GM23338 (cell line): ENCODE measurements at regions not wholly inside any gene's neighbourhood (a gene's known extent, or its start where the extent isn't known, plus 50 kb on each side); places are given as distances from the start of the nearest gene placed in this dataset.

Experiments
- ATAC-seq: fragments of 200-7000 bp; cut with Tn5 transposase; 3 replicates; pipeline ENCODE4 v1.9.1; 2020
- DNase-seq: peaks from one replicate; pipeline ENCODE4 v3.0.0-alpha.2; 2015; ENCODE audit warnings: low spot score
- H2AFZ ChIP-seq: fragments of 200-600 bp; sonication (generic); 2 replicates; pipeline ENCODE4 v1.8.0; 2016; ENCODE audit warnings: antibody characterized with exemption, mild to moderate bottlenecking, moderate library complexity
- H3F3A ChIP-seq: fragments of 200-600 bp; sonication (generic); replicated peaks from 2 replicates; pipeline ENCODE4 v1.8.0; 2017; ENCODE audit warnings: antibody characterized with exemption, mixed run types, low read depth
- H3K27ac ChIP-seq: fragments of 200-600 bp; sonication (generic); 2 replicates; pipeline ENCODE4 v1.6.1; 2016; ENCODE audit warnings: low read depth
- H3K27me3 ChIP-seq: fragments of 200-600 bp; sonication (generic); 2 replicates; pipeline ENCODE4 v1.8.0; 2016; ENCODE audit warnings: mild to moderate bottlenecking, mixed run types, moderate library complexity; ENCODE audit not compliant: insufficient read depth
- H3K36me3 ChIP-seq: fragments of 200-600 bp; sonication (generic); 2 replicates; pipeline ENCODE4 v1.8.0; 2016; ENCODE audit warnings: mild to moderate bottlenecking; ENCODE audit not compliant: insufficient read depth
- H3K4me1 ChIP-seq: fragments of 200-600 bp; sonication (generic); 2 replicates; pipeline ENCODE4 v1.8.0; 2016; ENCODE audit warnings: mild to moderate bottlenecking, moderate library complexity; ENCODE audit not compliant: insufficient read depth
- H3K4me2 ChIP-seq: fragments of 200-600 bp; sonication (generic); 2 replicates; pipeline ENCODE4 v1.7.1; 2017; ENCODE audit warnings: mixed run types
- H3K4me3 ChIP-seq: fragments of 200-600 bp; sonication (generic); 2 replicates; pipeline ENCODE4 v1.6.1; 2016; ENCODE audit warnings: mixed run types
- H3K79me2 ChIP-seq: fragments of 200-600 bp; sonication (generic); replicated peaks from 2 replicates; pipeline ENCODE4 v1.8.0; 2017; ENCODE audit warnings: mild to moderate bottlenecking; ENCODE audit not compliant: insufficient read depth
- H3K9me2 ChIP-seq: fragments of 200-600 bp; sonication (generic); 2 replicates; pipeline ENCODE4 v1.8.0; 2017; ENCODE audit not compliant: insufficient read depth
- H4K20me1 ChIP-seq: fragments of 200-600 bp; sonication (generic); replicated peaks from 2 replicates; pipeline ENCODE4 v1.8.0; 2017; ENCODE audit warnings: mild to moderate bottlenecking; ENCODE audit not compliant: insufficient read depth
- H3K27ac Mint-ChIP-seq: 2 replicates; pipeline ENCODE4 v1.8.0; 2020; ENCODE audit warnings: inconsistent platforms, mild to moderate bottlenecking, moderate library complexity, mixed read lengths
- H3K27me3 Mint-ChIP-seq: 3 replicates; pipeline ENCODE4 v1.8.0; 2022; ENCODE audit warnings: low read depth, mild to moderate bottlenecking, moderate library complexity, mixed read lengths, inconsistent platforms; ENCODE audit not compliant: insufficient read depth, poor library complexity
- H3K36me3 Mint-ChIP-seq: 3 replicates; pipeline ENCODE4 v1.8.0; 2021; ENCODE audit warnings: low read depth, mild to moderate bottlenecking, inconsistent platforms, moderate library complexity, mixed read lengths
- H3K4me1 Mint-ChIP-seq: 3 replicates; pipeline ENCODE4 v1.8.0; 2020; ENCODE audit warnings: mild to moderate bottlenecking, inconsistent platforms, mixed read lengths
- H3K4me3 Mint-ChIP-seq: 3 replicates; pipeline ENCODE4 v1.8.0; 2021; ENCODE audit warnings: moderate library complexity, mild to moderate bottlenecking, inconsistent platforms, mixed read lengths
- H3K9me3 Mint-ChIP-seq: 3 replicates; pipeline ENCODE4 v1.8.0; 2020; ENCODE audit warnings: moderate library complexity, mild to moderate bottlenecking, inconsistent platforms, mixed read lengths
- ETS1 ChIP-seq: IDR thresholded peaks from 2 replicates; pipeline ENCODE4 v1.6.1; 2016; ENCODE audit warnings: antibody characterized with exemption
- EZH2 ChIP-seq: fragments of 200-600 bp; sonication (generic); IDR thresholded peaks from one replicate; pipeline ENCODE4 v1.8.0; 2017; ENCODE audit warnings: antibody characterized with exemption, mild to moderate bottlenecking, low read depth; ENCODE audit not compliant: unreplicated experiment
- JUNB ChIP-seq: IDR thresholded peaks from one replicate; pipeline ENCODE4 v1.6.1; 2016; ENCODE audit warnings: antibody characterized with exemption; ENCODE audit not compliant: unreplicated experiment
- POLR2AphosphoS5 ChIP-seq: IDR thresholded peaks from 2 replicates; pipeline ENCODE4 v1.6.1; 2016; ENCODE audit warnings: antibody characterized with exemption, low read depth
- REST ChIP-seq: IDR thresholded peaks from one replicate; pipeline ENCODE4 v1.6.1; 2018; ENCODE audit warnings: antibody characterized with exemption; ENCODE audit not compliant: unreplicated experiment
- STAT1 ChIP-seq: IDR thresholded peaks from one replicate; pipeline ENCODE4 v1.6.1; 2016; ENCODE audit warnings: antibody characterized with exemption; ENCODE audit not compliant: unreplicated experiment
- ZNF114 ChIP-seq: fragments of 250-450 bp; sonication (Bioruptor Pico); IDR thresholded peaks from 2 replicates; pipeline ENCODE4 v1.5.0; 2020; ENCODE audit warnings: mild to moderate bottlenecking, moderate library complexity
- ZNF331 ChIP-seq: fragments of 250-450 bp; sonication (Bioruptor Pico); IDR thresholded peaks from 2 replicates; pipeline ENCODE4 v1.5.0; 2020; ENCODE audit warnings: low read depth, mild to moderate bottlenecking, moderate library complexity
- ZNF462 ChIP-seq: fragments of 250-450 bp; sonication (Bioruptor Pico); IDR thresholded peaks from 2 replicates; pipeline ENCODE4 v1.5.0; 2020; ENCODE audit warnings: mild to moderate bottlenecking, moderate library complexity

- TF ChIP-seq REST: no peak
- no peak for TF ChIP-seq ZNF114 (CRISPR knock-in tag)
- TF ChIP-seq ETS1: no peak
- no peak for TF ChIP-seq JUNB
- no peak for TF ChIP-seq STAT1
- no peak for TF ChIP-seq EZH2
- TF ChIP-seq POLR2AphosphoS5: no peak
- no peak for TF ChIP-seq ZNF462 (CRISPR knock-in tag)
- no peak for TF ChIP-seq ZNF331 (CRISPR knock-in tag)
- Mint-ChIP-seq H3K9me3 (peaks cover 20% of the 10 kb centered on the region), H3K27me3 (peaks cover 2% of the 10 kb centered on the region), H3K36me3 (peaks cover 7% of the 10 kb centered on the region; the same call in 2 of the 3 replicates), H3K27ac (no peak overlapping the region), H3K4me3 (no peak overlapping the region), H3K4me1 (peaks cover 16% of the 10 kb centered on the region)
- H3K4me2 ChIP-seq: no peak overlapping the region
- H3K27ac ChIP-seq: no peak overlapping the region
- peaks cover 14% of the 10 kb centered on the region; the same call in 1 of the 2 replicates for H3K4me1 ChIP-seq
- peaks cover 21% of the 10 kb centered on the region for H3K27me3 ChIP-seq
- no peaks in the 10 kb centered on the region for H3K36me3 ChIP-seq
- no peak overlapping the region for H3K4me3 ChIP-seq
- no peak overlapping the region for H2AFZ ChIP-seq
- H4K20me1 ChIP-seq: no peaks in the 10 kb centered on the region
- ATAC-seq: no peak
- H3F3A ChIP-seq: no peaks in the 10 kb centered on the region
- H3K79me2 ChIP-seq: no peaks in the 10 kb centered on the region
- no peak for DNase-seq
- H3K9me2 ChIP-seq: no peaks in the 10 kb centered on the region
These were observed 55.4 kb upstream of the CDH20 start for GRCh38 chr18:61277808-61278207.
